Muscle layer of colon (tissue), 2 donors: ENCODE measurements at regions not wholly inside any gene's neighbourhood (a gene's known extent, or its start where the extent isn't known, plus 50 kb on each side); places are given as distances from the start of the nearest gene placed in this dataset.
"Not testable (repeated sequence)": the region's sequence is repeated elsewhere in the genome, so short reads cannot be mapped to it uniquely, and the experiment has no call there.

Experiments
- H3K27ac ChIP-seq: one replicate; pipeline ENCODE4 v1.7.0; 2013; ENCODE audit warnings: low read depth, mild to moderate bottlenecking, low read length, moderate library complexity
- H3K27me3 ChIP-seq, 2 donors: one replicate each; pipeline ENCODE4 v1.7.0; 2013; ENCODE audit warnings: low read length in 2 of 2, mild to moderate bottlenecking in 2 of 2; ENCODE audit not compliant: insufficient read depth in 2 of 2, control insufficient read depth in 1 of 2
- H3K36me3 ChIP-seq: one replicate; pipeline ENCODE4 v1.7.0; 2013; ENCODE audit warnings: mild to moderate bottlenecking, low read length; ENCODE audit not compliant: insufficient read depth
- H3K4me1 ChIP-seq: one replicate; pipeline ENCODE4 v1.7.0; 2013; ENCODE audit warnings: mild to moderate bottlenecking, low read length; ENCODE audit not compliant: insufficient read depth
- H3K4me3 ChIP-seq, 2 donors: one replicate each; pipeline ENCODE4 v1.7.0; 2013; ENCODE audit warnings: low read length in 2 of 2, low read depth in 1 of 2, mild to moderate bottlenecking in 1 of 2, moderate library complexity in 1 of 2
- H3K9ac ChIP-seq: one replicate; pipeline ENCODE4 v1.7.0; 2013; ENCODE audit warnings: low read length
- H3K9me3 ChIP-seq: one replicate; pipeline ENCODE4 v1.7.0; 2013; ENCODE audit warnings: mild to moderate bottlenecking, low read length
- donor health status: abdominal sarcoma.
- donor health status: Adenocarcinoma of cecum.

DNA sequence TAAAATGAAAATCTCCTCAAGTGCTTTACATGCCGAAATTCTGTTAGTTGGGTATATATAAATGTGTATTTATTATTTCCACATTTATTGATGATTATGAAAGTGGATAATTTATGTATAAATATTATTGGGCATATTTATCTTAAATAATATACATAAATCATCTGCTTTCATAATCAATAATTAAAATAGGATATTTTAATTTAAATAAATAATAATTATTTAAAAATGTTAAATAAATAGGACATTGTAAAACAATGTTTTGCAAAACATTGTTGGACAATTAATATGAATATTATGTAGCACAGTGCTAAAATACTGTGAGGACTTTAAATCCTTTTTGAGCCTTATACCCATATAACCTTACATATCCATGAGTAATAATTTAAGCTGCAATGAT lies 786.5 kb upstream of the CITED2 start:
- H3K4me3 ChIP-seq, result no peak overlapping the region
- H3K27me3 ChIP-seq, result no peaks in the 10 kb centered on the region
- no peaks in the 10 kb centered on the region for H3K36me3 ChIP-seq
- H3K9ac ChIP-seq, result no peak overlapping the region
- H3K27ac ChIP-seq, result no peak overlapping the region
- H3K9me3 ChIP-seq, result no peaks in the 10 kb centered on the region
- H3K4me1 ChIP-seq, result no peaks in the 10 kb centered on the region

GRCh38 chr6:140160494-140160893 lies 786.0 kb upstream of the CITED2 start:
- H3K27me3 ChIP-seq, result no peaks in the 10 kb centered on the region
- no peaks in the 10 kb centered on the region for H3K4me1 ChIP-seq
- no peaks in the 10 kb centered on the region for H3K36me3 ChIP-seq
- no peaks in the 10 kb centered on the region for H3K9me3 ChIP-seq
- H3K4me3 ChIP-seq, result no peak overlapping the region
- no peak overlapping the region for H3K9ac ChIP-seq
- no peak overlapping the region for H3K27ac ChIP-seq

GRCh38 chr6:140156131-140156530 lies 781.7 kb upstream of the CITED2 start:
- Histone ChIP-seq H3K9ac (no peak overlapping the region), H3K4me3 (no peak overlapping the region)

GRCh38 chr6:140155451-140156126 lies 781.1 kb upstream of the CITED2 start:
- Histone ChIP-seq H3K36me3 (no peaks in the 10 kb centered on the region), H3K4me3 (no peak overlapping the region), H3K4me1 (no peaks in the 10 kb centered on the region), H3K9ac (no peak overlapping the region), H3K27me3 (no peaks in the 10 kb centered on the region), H3K27ac (no peak overlapping the region), H3K9me3 (no peaks in the 10 kb centered on the region)

More at GRCh38 chr6:140156131-140156530, 781.7 kb upstream of the CITED2 start:
- no peaks in the 10 kb centered on the region for H3K27me3 ChIP-seq
- no peak overlapping the region for H3K27ac ChIP-seq
- H3K36me3 ChIP-seq, result no peaks in the 10 kb centered on the region
- no peaks in the 10 kb centered on the region for H3K4me1 ChIP-seq
- H3K9me3 ChIP-seq, result no peaks in the 10 kb centered on the region

DNA sequence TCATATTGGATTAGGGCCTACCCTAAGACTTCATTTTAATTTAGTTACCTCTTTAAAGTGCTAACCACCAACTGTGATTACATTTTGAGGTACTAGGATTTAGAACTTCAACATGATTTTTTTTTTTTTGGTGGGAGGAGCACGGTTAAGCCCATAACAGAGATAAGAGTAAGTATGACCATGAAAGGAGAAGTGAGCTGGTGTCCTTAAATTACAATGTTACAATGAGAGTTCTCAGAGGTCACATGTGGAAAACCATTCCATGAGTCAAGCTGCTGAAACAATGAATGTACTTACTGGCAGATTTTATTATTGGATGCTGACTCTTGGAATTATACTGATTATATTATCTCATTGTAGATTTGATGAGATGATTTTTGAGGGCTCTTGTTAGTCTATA lies 779.3 kb upstream of the CITED2 start:
- Histone ChIP-seq H3K36me3 (no peaks in the 10 kb centered on the region), H3K4me3 (no peak overlapping the region), H3K9ac (no peak overlapping the region), H3K27ac (no peak overlapping the region), H3K9me3 (no peaks in the 10 kb centered on the region), H3K27me3 (no peaks in the 10 kb centered on the region), H3K4me1 (no peaks in the 10 kb centered on the region)

DNA sequence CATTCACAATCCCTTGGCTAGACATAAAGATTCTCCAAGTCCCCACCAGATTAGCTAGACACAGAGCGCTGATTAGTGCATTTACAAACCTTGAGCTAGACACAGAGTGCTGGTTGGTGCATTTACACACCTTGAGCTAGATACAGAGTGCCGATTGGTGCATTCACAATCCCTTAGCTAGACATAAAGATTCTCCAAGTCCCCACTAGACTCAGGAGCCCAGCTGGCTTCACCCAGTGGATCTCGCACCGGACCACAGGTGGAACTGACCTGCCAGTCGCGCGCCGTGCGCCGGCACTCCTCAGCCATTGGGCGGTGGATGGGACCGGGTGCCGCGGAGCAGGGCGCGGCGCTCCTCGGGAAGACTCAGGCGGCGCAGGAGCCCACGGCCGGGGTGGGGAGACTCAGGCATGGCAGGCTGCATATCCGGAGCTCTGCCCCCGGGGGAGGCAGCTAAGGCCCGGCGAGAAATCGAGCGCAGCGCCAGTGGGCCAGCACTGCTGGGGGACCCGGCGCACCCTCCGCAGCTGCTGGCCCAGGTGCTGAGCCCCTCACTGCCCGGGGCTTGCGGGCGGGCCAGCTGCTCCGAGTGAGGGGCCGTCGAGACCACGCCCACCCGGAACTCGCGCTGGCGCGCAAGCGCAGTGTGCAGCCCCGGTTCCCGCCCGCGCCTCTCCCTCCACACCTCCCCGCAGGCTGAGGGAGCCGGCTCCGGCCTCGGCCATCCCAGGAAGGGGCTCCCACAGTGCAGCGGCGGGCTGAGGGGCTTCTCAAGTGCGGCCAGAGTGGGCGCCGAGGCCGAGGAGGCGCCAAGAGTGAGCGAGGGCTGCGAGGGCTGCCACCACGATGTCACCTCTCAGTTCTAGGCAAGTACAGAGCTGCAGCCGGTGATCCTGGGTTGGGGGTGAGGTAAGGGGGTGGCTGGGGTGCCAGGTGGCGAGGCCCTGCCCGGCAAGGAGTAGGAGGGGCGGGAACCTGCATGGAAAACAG lies 773.7 kb upstream of the CITED2 start:
- not testable (repeated sequence) for H3K27ac ChIP-seq, H3K4me3 ChIP-seq, H3K9me3 ChIP-seq, H3K36me3 ChIP-seq, H3K9ac ChIP-seq, H3K27me3 ChIP-seq, H3K4me1 ChIP-seq

DNA sequence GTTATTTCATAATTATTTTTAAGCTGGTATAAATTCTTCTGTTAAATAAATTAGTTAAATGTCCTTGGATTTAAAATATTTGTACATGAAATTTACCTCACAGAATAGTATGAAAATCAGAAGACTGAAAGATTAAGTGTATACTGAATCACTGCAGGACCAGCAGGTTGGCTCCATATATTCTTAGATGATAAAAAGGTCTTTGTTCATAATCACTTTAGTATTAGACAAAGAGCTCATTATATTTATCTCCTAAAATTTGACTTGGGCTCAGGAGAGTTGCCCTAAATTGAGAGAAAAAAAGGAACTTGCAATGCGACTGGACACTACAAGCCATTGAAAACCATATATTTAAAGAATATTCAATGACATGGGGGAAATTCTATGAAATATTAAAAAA lies 766.4 kb upstream of the CITED2 start:
- H3K9me3 ChIP-seq, result no peaks in the 10 kb centered on the region
- no peak overlapping the region for H3K4me3 ChIP-seq
- no peaks in the 10 kb centered on the region for H3K4me1 ChIP-seq
- H3K27me3 ChIP-seq, result no peaks in the 10 kb centered on the region
- no peak overlapping the region for H3K9ac ChIP-seq
- no peaks in the 10 kb centered on the region for H3K36me3 ChIP-seq
- no peak overlapping the region for H3K27ac ChIP-seq

GRCh38 chr6:140138311-140139010 lies 764.0 kb upstream of the CITED2 start:
- no peaks in the 10 kb centered on the region for H3K27me3 ChIP-seq
- no peaks in the 10 kb centered on the region for H3K9me3 ChIP-seq
- H3K9ac ChIP-seq, result no peak overlapping the region
- H3K27ac ChIP-seq, result no peak overlapping the region
- no peaks in the 10 kb centered on the region for H3K36me3 ChIP-seq
- H3K4me3 ChIP-seq, result no peak overlapping the region
- H3K4me1 ChIP-seq, result no peaks in the 10 kb centered on the region

GRCh38 chr6:140134224-140134623 lies 759.8 kb upstream of the CITED2 start:
- no peaks in the 10 kb centered on the region for H3K36me3 ChIP-seq
- no peak overlapping the region for H3K4me3 ChIP-seq
- no peak overlapping the region for H3K9ac ChIP-seq
- no peaks in the 10 kb centered on the region for H3K4me1 ChIP-seq
- no peaks in the 10 kb centered on the region for H3K27me3 ChIP-seq
- no peak overlapping the region for H3K27ac ChIP-seq
- peaks cover 5% of the 10 kb centered on the region for H3K9me3 ChIP-seq

DNA sequence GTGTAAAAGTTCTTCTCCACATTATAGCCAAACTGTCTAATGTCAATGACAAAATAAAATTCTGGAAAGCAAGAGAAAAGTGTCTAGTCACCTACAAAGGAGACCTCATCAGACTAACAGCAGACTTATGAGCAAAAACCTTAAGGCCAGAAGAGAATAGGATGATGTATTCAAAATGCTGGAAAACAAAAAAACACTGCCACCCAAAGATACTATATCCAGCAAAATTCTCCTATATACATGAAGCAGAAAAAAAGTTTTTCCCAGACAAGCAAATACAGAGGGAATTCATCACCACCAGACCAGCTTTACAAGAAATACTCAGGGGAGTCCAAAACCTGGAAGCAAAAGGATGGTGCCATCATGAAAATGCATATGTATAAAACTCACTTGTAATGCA lies 755.6 kb upstream of the CITED2 start:
- no peaks in the 10 kb centered on the region for H3K27me3 ChIP-seq
- no peak overlapping the region for H3K4me3 ChIP-seq
- H3K9me3 ChIP-seq, result peaks cover 5% of the 10 kb centered on the region
- no peaks in the 10 kb centered on the region for H3K36me3 ChIP-seq
- H3K9ac ChIP-seq, result no peak overlapping the region
- no peaks in the 10 kb centered on the region for H3K4me1 ChIP-seq
- H3K27ac ChIP-seq, result no peak overlapping the region

DNA sequence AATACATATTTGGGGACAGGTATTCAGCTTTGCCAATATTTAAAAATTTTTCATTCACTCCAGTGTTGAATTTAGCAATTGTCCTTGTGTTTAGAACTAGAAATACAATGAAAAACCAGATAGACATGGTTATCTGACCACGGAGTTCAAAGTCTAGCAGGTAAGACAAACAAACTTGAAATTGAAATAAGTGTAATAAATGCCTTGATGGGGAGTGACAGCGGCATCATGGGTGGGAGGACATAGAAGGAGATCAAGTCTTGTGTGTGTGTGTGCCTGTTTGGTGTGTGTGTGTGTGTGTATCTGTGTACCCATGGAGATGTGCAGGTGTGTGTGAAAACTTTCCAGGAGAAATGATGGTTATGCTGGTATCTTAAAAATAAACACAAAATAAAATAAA lies 750.0 kb upstream of the CITED2 start:
- H3K27ac ChIP-seq, result no peak overlapping the region
- no peaks in the 10 kb centered on the region for H3K27me3 ChIP-seq
- no peaks in the 10 kb centered on the region for H3K9me3 ChIP-seq
- H3K36me3 ChIP-seq, result no peaks in the 10 kb centered on the region
- H3K4me3 ChIP-seq, result no peak overlapping the region
- H3K9ac ChIP-seq, result no peak overlapping the region
- no peaks in the 10 kb centered on the region for H3K4me1 ChIP-seq
